GM12872 (cell line): ENCODE measurements at regions not wholly inside any gene's neighbourhood (a gene's known extent, or its start where the extent isn't known, plus 50 kb on each side); places are given as distances from the start of the nearest gene placed in this dataset.

Experiments used
- TF ChIP-seq, protein P1 (sequence below): IDR thresholded peaks from 3 replicates; pipeline ENCODE4 v1.5.1; 2011; ENCODE audit warnings: low read depth, mild to moderate bottlenecking, low read length, moderate library complexity; ENCODE audit not compliant: insufficient read depth

DNA sequence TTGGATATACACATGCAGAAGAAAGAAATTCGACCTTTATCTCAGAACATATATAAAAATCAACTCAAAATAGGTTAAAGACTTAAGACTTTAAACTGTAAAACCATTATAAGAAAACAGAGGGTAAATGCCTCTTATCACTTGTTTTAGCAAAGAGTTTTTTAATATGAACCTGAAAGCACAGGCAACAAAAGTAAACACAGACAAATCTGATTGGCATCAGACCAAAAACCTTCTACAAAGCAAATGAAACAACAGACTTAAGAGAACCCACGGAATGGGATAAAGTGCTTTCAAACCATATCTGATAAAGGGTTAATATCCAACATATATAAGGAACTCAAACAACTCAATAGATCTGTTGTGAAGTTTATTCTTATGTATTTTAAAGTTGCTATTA is 309.9 kb upstream of the OPRM1 start:
- TF ChIP-seq, protein P1, sequence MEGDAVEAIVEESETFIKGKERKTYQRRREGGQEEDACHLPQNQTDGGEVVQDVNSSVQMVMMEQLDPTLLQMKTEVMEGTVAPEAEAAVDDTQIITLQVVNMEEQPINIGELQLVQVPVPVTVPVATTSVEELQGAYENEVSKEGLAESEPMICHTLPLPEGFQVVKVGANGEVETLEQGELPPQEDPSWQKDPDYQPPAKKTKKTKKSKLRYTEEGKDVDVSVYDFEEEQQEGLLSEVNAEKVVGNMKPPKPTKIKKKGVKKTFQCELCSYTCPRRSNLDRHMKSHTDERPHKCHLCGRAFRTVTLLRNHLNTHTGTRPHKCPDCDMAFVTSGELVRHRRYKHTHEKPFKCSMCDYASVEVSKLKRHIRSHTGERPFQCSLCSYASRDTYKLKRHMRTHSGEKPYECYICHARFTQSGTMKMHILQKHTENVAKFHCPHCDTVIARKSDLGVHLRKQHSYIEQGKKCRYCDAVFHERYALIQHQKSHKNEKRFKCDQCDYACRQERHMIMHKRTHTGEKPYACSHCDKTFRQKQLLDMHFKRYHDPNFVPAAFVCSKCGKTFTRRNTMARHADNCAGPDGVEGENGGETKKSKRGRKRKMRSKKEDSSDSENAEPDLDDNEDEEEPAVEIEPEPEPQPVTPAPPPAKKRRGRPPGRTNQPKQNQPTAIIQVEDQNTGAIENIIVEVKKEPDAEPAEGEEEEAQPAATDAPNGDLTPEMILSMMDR: no peak

DNA sequence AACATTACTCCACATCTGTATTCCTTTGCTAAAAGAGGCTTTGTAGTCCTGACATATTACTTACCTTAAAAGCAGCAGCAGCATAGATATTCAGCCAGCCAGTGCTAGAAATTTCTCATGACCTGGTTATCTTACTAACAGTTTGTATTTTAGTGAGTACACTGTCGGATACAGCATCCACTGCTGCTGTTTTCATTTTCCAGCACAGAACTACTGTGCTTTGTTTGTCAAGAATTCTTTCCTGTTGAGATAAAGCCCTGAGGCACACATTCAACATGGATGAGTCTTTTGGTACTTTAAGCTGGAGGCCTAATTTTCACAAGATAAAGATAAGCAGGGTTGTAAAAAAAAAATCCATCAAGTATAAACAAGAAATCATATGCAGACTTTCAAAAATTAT is 311.2 kb upstream of the OPRM1 start:
- TF ChIP-seq, protein P1: no peak

DNA sequence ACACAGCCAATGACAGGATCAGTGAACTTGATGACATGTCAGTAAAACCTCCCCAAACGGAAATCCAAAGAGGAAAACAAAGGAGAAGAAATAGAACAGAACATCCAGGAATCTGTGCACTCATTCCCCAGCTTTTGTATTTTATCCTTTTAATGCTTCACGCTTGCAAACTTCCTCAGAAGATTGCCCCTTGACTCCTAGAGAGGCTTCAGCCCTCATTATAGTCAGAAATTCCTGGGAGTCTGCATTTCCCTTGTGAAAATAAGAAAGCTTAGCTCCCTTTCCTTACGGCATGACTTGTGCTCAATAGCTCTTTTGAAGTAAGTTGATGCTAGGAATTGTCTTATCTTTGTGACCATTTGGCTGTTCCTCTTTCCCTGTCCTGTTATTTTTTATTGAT is 313.6 kb upstream of the OPRM1 start:
- TF ChIP-seq, protein P1: no peak

DNA sequence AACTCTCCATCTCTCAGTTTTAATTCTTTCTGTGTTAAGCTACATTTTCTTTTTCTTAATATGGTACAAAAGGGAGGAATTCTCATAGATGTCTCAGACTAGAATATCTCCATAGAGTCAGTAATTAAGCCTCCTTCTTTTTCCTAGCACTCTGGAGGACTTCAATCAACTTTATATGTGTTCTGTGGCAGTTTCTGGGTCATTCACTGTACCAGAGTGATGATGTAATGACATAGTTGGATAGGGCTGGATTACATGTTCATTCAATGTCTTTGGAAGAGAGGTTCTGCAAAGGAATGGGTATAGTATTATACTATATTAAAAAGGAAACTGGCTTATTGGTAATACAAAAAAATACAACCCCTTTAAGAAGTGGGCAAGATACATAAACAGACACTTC is 318.3 kb upstream of the OPRM1 start:
- TF ChIP-seq, protein P1: no peak

DNA sequence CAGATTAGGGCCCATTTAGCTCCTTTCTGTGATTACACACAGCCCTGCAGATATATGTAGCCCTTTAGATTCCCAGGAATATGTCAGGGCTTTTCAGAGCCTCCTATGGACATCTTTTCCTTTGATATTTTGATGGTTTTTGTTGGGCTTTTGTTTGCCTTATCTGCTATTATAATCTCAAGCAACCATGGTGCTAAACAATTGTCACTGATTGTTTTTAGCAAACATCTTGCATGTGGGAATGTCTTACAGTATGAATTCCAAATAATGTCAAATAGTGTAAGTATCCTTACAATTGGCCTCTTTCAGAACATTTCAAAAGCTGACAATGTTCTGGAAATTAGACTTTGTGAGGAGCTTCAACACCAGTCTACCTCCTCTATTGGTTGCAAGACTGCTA is 333.6 kb upstream of the OPRM1 start:
- TF ChIP-seq, protein P1: no peak

DNA sequence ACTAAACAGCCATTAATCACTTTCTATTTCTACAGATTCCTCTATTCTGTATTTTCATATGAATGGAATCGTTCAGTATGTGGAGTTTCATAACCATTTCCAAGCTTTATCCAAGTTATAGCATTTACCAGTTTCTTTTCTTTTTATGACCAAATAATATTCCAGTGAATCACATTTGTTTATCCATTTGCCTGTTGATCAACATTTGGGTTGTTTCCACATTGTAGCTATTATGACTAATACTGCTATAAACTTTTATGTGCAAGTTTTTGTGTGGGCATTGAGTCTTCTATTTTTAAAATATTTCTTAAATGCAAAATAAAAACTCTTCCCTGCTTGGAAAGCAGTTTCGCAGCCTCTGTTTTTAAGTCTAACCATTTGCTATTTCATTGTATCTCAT is 336.4 kb upstream of the OPRM1 start:
- TF ChIP-seq, protein P1: no peak

DNA sequence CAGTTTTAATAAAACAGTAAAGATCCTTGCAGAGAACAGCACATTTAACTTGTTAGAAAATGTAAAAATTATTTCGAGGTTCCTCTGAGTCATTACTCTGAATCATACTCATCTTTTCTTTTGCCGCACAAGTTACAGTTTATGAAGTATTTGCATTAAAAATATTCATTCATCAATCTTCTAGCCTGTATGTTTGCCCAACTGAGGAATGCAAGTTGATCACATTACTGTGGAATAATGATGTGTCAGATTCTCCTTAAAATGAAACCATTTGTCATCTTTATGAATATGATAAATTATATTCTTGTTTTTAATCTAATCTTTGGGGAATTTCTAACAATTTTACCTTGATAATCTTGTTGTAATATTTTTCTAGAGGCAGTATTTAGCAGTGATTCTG is 340.4 kb upstream of the OPRM1 start:
- TF ChIP-seq, protein P1: no peak

DNA sequence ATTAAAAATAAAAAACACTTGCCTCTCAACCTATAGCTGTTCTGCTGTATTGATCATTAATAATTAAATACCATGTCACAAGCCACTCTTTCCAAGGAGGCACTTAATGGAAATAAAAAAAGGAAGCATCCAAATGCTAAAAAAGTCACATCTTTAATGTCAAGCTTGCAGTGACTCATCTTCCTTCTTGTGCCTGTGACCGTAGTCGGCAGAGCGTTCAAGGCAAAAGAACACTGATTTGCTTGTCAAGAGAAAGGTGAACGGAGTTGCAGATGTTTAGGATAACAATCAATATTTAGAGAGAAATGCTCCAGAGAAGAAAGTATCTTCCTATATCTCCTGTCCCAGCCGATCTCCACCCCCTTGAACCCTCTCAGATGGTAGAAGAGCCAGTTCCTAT is 341.0 kb upstream of the OPRM1 start:
- TF ChIP-seq, protein P1: no peak
